Vagina (tissue), 2 donors: ENCODE measurements at regions not wholly inside any gene's neighbourhood (a gene's known extent, or its start where the extent isn't known, plus 50 kb on each side); places are given as distances from the start of the nearest gene placed in this dataset.

Source experiments
- DNase-seq, 2 donors: peaks; one replicate each; pipeline ENCODE4 v3.0.0-alpha.2; 2017; ENCODE audit errors: extremely low spot score in 2 of 2
- H3K27ac ChIP-seq: fragments of 200-600 bp; sonication (generic); one replicate; pipeline ENCODE4 v1.5.1; 2019
- H3K27me3 ChIP-seq: fragments of 200-600 bp; sonication (generic); one replicate; pipeline ENCODE4 v1.5.1; 2019
- H3K36me3 ChIP-seq, 2 donors: fragments of 200-600 bp; sonication (generic); one replicate each; pipeline ENCODE4 v1.5.1; 2017 to 2019
- H3K4me1 ChIP-seq: fragments of 200-600 bp; sonication (generic); one replicate; pipeline ENCODE4 v1.5.1; 2019
- H3K4me3 ChIP-seq, 2 donors: fragments of 200-600 bp; sonication (generic); 1 replicate in 1 of 2; 2 replicates in 1 of 2; pipeline ENCODE4 v1.5.1; 2016 to 2019
- H3K9me3 ChIP-seq: fragments of 200-600 bp; sonication (generic); one replicate; pipeline ENCODE4 v1.5.1; 2019
- POLR2A ChIP-seq, 2 donors: fragments of 450-650 bp; IDR thresholded peaks; one replicate each; pipeline ENCODE4 v1.6.1; 2017; ENCODE audit warnings: antibody characterized with exemption in 2 of 2, mild to moderate bottlenecking in 2 of 2, moderate library complexity in 2 of 2
- POLR2AphosphoS5 ChIP-seq, 2 donors: sonication (generic); formaldehyde crosslinking; IDR thresholded peaks; one replicate each; pipeline ENCODE4 v1.9.0; 2017; ENCODE audit warnings: antibody characterized with exemption in 2 of 2, mild to moderate bottlenecking in 2 of 2, low read depth in 1 of 2; ENCODE audit not compliant: insufficient read depth in 1 of 2
- intact Hi-C: fragments of 100-400 bp; cut with DNase I; formaldehyde crosslinking; loops from one replicate; pipeline ENCODE4 v1.15.1; 2023
- TF ChIP-seq, protein P1 (sequence below), 3 experiments: fragments of 450-650 bp in 2 of 3; fragments of 200-600 bp in 1 of 3; sonication (generic) in 1 of 3; IDR thresholded peaks; one replicate each; pipeline ENCODE4 v1.5.1; 2017 to 2019; ENCODE audit warnings: antibody characterized with exemption in 3 of 3, mild to moderate bottlenecking in 2 of 3, moderate library complexity in 2 of 3

DNA sequence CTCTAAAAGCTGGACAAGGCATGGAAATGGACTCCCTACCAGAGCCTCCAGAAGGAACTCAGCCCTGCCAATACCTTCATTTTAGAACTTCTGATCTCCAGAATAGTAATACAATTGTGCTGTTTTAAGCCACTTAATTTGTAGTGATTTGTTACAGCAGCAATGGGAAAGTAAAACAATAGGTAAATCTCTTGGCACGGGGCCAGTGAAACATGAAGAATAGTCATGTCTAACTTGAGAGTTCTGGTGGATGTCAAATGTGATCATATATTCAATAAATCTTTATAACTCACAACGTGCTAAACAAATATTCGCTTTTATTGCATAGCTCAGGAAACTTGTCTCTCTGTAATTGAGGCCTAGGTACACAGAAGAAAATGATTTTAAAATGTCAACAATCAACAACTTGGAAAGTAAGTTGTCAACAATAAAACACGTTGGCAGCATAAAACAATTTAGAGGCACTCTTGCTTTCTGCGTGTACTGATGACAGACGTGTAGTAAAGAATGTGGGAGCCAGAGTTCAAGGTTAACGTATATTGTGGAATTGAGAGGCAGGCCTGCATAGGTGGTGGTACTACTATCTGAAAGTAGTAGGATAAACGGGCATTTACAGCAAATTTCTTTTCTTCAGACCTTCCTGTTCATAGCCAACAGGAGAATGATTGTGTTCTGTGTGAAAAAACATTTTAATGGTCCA lies 140.5 kb upstream of the OPRM1 start:
- Histone ChIP-seq H3K4me3 (no peak overlapping the region), H3K9me3 (no peaks in the 10 kb centered on the region), H3K27ac (no peak overlapping the region), H3K27me3 (no peaks in the 10 kb centered on the region), H3K4me1 (no peaks in the 10 kb centered on the region), H3K36me3 (no peaks in the 10 kb centered on the region)
- TF ChIP-seq, protein P1, sequence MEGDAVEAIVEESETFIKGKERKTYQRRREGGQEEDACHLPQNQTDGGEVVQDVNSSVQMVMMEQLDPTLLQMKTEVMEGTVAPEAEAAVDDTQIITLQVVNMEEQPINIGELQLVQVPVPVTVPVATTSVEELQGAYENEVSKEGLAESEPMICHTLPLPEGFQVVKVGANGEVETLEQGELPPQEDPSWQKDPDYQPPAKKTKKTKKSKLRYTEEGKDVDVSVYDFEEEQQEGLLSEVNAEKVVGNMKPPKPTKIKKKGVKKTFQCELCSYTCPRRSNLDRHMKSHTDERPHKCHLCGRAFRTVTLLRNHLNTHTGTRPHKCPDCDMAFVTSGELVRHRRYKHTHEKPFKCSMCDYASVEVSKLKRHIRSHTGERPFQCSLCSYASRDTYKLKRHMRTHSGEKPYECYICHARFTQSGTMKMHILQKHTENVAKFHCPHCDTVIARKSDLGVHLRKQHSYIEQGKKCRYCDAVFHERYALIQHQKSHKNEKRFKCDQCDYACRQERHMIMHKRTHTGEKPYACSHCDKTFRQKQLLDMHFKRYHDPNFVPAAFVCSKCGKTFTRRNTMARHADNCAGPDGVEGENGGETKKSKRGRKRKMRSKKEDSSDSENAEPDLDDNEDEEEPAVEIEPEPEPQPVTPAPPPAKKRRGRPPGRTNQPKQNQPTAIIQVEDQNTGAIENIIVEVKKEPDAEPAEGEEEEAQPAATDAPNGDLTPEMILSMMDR (IDR thresholded peaks at IDR 0.05) = no peak
- intact Hi-C loops = no loop called here
- DNase-seq = no peak

GRCh38 chr6:153882411-153882810 lies 156.6 kb upstream of the OPRM1 start:
- H3K36me3 ChIP-seq = no peaks in the 10 kb centered on the region

DNA sequence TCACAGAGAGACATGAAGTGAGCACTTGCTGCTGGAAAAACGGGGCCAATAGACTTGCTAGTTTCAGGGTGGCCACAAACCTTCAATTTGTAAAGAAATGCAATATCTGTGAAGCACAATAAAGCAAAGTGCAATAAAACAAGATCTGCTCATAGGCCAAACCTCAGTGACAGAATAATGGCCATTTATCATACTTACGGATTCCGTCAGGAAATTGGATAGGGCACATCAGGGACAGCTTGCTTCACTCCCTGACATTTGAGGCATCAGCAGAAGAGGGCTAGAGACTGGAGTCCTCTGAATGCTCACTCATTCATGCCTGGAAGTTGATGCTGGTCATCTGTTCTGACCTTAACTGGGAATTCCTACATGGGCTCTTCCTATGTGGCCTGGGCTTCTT lies 165.5 kb upstream of the OPRM1 start:
- TF ChIP-seq, protein P1 (IDR thresholded peaks at IDR 0.05) = no peak
- TF ChIP-seq POLR2A (IDR thresholded peaks at IDR 0.05) (no peak), POLR2AphosphoS5 (IDR thresholded peaks at IDR 0.05; ENCODE audit: insufficient read depth in 1 of 2, low read depth in 1 of 2) (no peak)
- intact Hi-C loops = no loop called here
- no peaks in the 10 kb centered on the region for H3K27me3 ChIP-seq

More at GRCh38 chr6:153882411-153882810, 156.6 kb upstream of the OPRM1 start:
- Histone ChIP-seq H3K27me3 (no peaks in the 10 kb centered on the region), H3K9me3 (no peaks in the 10 kb centered on the region), H3K4me3 (no peak overlapping the region), H3K4me1 (no peaks in the 10 kb centered on the region), H3K27ac (no peak overlapping the region)
- intact Hi-C loops = no loop called here
- DNase-seq = no peak
- TF ChIP-seq, protein P1 (IDR thresholded peaks at IDR 0.05) = no peak
- TF ChIP-seq POLR2A (IDR thresholded peaks at IDR 0.05) (no peak), POLR2AphosphoS5 (IDR thresholded peaks at IDR 0.05; ENCODE audit: insufficient read depth in 1 of 2, low read depth in 1 of 2) (no peak)

GRCh38 chr6:153872946-153873345 lies 166.1 kb upstream of the OPRM1 start:
- no peaks in the 10 kb centered on the region for H3K27me3 ChIP-seq
- H3K4me3 ChIP-seq = no peak overlapping the region
- intact Hi-C loops = no loop called here
- no peak overlapping the region for H3K27ac ChIP-seq
- H3K9me3 ChIP-seq = no peaks in the 10 kb centered on the region
- H3K36me3 ChIP-seq = no peaks in the 10 kb centered on the region
- no peaks in the 10 kb centered on the region for H3K4me1 ChIP-seq
- no peak for TF ChIP-seq POLR2A (IDR thresholded peaks at IDR 0.05)
- TF ChIP-seq POLR2AphosphoS5 (IDR thresholded peaks at IDR 0.05; ENCODE audit: insufficient read depth in 1 of 2, low read depth in 1 of 2) = no peak
- TF ChIP-seq, protein P1 (IDR thresholded peaks at IDR 0.05) = no peak
- no peak for DNase-seq

More for the DNA sequence above, 165.5 kb upstream of the OPRM1 start:
- Histone ChIP-seq H3K36me3 (no peaks in the 10 kb centered on the region), H3K9me3 (no peaks in the 10 kb centered on the region), H3K27ac (no peak overlapping the region), H3K4me3 (no peak overlapping the region), H3K4me1 (no peaks in the 10 kb centered on the region)
- no peak for DNase-seq

DNA sequence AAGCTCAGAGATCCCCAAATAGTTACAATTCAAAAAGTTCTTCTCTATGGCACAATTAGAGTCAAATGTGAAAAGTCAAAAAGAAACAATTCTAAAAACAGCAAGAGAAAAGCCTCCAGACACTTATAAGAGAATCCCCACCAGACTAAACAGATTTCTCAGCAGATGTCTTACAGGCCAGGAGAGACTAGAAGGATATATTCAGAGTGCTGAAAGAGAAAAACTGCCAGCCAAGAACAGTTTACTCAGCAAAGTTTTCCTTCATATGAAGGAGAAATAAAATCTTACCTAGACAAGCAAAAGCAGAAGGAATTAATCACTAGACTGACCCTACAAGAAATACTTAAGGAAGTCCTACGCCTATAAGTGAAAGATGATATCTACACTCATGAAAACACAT lies 176.1 kb upstream of the OPRM1 start:
- no peaks in the 10 kb centered on the region for H3K27me3 ChIP-seq
- no peaks in the 10 kb centered on the region for H3K36me3 ChIP-seq
- intact Hi-C loops = no loop called here
- no peaks in the 10 kb centered on the region for H3K4me1 ChIP-seq
- TF ChIP-seq, protein P1 (IDR thresholded peaks at IDR 0.05) = no peak
- TF ChIP-seq POLR2AphosphoS5 (IDR thresholded peaks at IDR 0.05; ENCODE audit: insufficient read depth in 1 of 2, low read depth in 1 of 2) (no peak), POLR2A (IDR thresholded peaks at IDR 0.05) (no peak)
- no peak overlapping the region for H3K27ac ChIP-seq
- no peak overlapping the region for H3K4me3 ChIP-seq
- no peak for DNase-seq
- no peaks in the 10 kb centered on the region for H3K9me3 ChIP-seq
